K562 (cell line): ENCODE measurements at regions not wholly inside any gene's neighbourhood (a gene's known extent, or its start where the extent isn't known, plus 50 kb on each side); places are given as distances from the start of the nearest gene placed in this dataset.

Experiments used
- BRCA1 ChIP-seq, 2 experiments: fragments of 450-650 bp in 1 of 2; sonication (generic) in 1 of 2; formaldehyde crosslinking in 1 of 2; IDR thresholded peaks; 2 replicates each; pipeline versions ENCODE4 v1.5.0 to v1.6.1; 2017 to 2020; ENCODE audit warnings: mild to moderate bottlenecking in 1 of 2, missing genetic modification reagents in 1 of 2
- CBX1 ChIP-seq: sonication (generic); IDR thresholded peaks from 2 replicates; pipeline ENCODE4 v1.6.1; 2016; ENCODE audit warnings: antibody characterized with exemption, low read depth, mild to moderate bottlenecking
- ILK ChIP-seq: fragments of 450-650 bp; IDR thresholded peaks from 2 replicates; pipeline ENCODE4 v1.6.1; 2016; ENCODE audit warnings: missing genetic modification characterization, low read depth, mild to moderate bottlenecking, missing compliant biosample characterization, moderate library complexity, borderline replicate concordance
- STAG1 ChIP-seq: sonication (generic); formaldehyde crosslinking; IDR thresholded peaks from 2 replicates; pipeline ENCODE4 v1.5.0; 2020; ENCODE audit warnings: missing genetic modification reagents, borderline replicate concordance
- TF ChIP-seq, protein P1 (sequence below): fragments of 200-800 bp; sonication (Bioruptor generic); IDR thresholded peaks from 2 replicates; pipeline ENCODE4 v1.6.1; 2017; ENCODE audit warnings: missing genetic modification characterization, missing compliant biosample characterization
- TF ChIP-seq, protein P2 (sequence below): fragments of 250-450 bp; sonication (Bioruptor Pico); IDR thresholded peaks from 2 replicates; pipeline ENCODE4 v1.5.0; 2021
- TF ChIP-seq, protein P3 (sequence below): IDR thresholded peaks from 2 replicates; pipeline ENCODE4 v1.6.1; 2011; ENCODE audit not compliant: insufficient read length; ENCODE audit errors: extremely low read depth
- TF ChIP-seq, protein P4 (sequence below): fragments of 250-450 bp; sonication (Bioruptor Pico); IDR thresholded peaks from 2 replicates; pipeline ENCODE4 v1.4.0; 2020; ENCODE audit warnings: mild to moderate bottlenecking

DNA sequence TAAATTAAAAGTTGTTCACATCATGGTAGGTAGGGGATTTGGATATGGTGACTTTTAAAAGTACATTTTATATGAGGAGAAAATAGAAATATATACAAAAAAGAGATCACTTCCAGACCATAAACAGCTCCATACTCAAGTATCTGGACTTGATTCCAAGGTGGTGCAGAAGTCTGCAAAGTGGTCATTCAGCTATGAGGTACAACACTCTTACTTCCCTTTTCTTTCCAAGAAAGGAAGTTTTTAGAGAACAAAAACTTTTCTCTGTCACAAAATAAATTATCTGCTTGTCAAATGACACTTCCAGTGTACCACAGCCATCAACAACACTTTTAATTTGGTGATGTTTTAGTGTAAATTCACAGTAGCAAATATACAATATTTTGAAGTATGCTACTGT lies 1013.5 kb downstream of the GATA3 start (continued):
- TF ChIP-seq, protein P1, sequence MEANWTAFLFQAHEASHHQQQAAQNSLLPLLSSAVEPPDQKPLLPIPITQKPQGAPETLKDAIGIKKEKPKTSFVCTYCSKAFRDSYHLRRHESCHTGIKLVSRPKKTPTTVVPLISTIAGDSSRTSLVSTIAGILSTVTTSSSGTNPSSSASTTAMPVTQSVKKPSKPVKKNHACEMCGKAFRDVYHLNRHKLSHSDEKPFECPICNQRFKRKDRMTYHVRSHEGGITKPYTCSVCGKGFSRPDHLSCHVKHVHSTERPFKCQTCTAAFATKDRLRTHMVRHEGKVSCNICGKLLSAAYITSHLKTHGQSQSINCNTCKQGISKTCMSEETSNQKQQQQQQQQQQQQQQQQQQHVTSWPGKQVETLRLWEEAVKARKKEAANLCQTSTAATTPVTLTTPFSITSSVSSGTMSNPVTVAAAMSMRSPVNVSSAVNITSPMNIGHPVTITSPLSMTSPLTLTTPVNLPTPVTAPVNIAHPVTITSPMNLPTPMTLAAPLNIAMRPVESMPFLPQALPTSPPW (CRISPR knock-in tag) = no peak
- TF ChIP-seq, protein P2, sequence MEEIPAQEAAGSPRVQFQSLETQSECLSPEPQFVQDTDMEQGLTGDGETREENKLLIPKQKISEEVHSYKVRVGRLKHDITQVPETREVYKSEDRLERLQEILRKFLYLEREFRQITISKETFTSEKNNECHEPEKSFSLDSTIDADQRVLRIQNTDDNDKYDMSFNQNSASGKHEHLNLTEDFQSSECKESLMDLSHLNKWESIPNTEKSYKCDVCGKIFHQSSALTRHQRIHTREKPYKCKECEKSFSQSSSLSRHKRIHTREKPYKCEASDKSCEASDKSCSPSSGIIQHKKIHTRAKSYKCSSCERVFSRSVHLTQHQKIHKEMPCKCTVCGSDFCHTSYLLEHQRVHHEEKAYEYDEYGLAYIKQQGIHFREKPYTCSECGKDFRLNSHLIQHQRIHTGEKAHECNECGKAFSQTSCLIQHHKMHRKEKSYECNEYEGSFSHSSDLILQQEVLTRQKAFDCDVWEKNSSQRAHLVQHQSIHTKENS (CRISPR knock-in tag) = no peak
- TF ChIP-seq, protein P3, sequence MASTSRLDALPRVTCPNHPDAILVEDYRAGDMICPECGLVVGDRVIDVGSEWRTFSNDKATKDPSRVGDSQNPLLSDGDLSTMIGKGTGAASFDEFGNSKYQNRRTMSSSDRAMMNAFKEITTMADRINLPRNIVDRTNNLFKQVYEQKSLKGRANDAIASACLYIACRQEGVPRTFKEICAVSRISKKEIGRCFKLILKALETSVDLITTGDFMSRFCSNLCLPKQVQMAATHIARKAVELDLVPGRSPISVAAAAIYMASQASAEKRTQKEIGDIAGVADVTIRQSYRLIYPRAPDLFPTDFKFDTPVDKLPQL = no peak
- TF ChIP-seq CBX1 = no peak
- TF ChIP-seq, protein P4, sequence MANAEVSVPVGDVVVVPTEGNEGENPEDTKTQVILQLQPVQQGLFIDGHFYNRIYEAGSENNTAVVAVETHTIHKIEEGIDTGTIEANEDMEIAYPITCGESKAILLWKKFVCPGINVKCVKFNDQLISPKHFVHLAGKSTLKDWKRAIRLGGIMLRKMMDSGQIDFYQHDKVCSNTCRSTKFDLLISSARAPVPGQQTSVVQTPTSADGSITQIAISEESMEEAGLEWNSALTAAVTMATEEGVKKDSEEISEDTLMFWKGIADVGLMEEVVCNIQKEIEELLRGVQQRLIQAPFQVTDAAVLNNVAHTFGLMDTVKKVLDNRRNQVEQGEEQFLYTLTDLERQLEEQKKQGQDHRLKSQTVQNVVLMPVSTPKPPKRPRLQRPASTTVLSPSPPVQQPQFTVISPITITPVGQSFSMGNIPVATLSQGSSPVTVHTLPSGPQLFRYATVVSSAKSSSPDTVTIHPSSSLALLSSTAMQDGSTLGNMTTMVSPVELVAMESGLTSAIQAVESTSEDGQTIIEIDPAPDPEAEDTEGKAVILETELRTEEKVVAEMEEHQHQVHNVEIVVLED (CRISPR knock-in tag) = no peak
- no peak for TF ChIP-seq ILK (tag)
- no peak for TF ChIP-seq STAG1
- no peak for TF ChIP-seq BRCA1 (IDR thresholded peaks at IDR 0.05)
- TF ChIP-seq BRCA1 (CRISPR knock-in tag; IDR thresholded peaks at IDR 0.05) = no peak
